ENCODE measurements at regions not wholly inside any gene's neighbourhood (a gene's known extent, or its start where the extent isn't known, plus 50 kb on each side); places are given as distances from the start of the nearest gene placed in this dataset.

- Histone ChIP-seq H3K27ac (no peak overlapping the region), H3K4me3 (no peak overlapping the region), H3K27me3 (no peaks in the 10 kb centered on the region), H3K9me3 (no peaks in the 10 kb centered on the region), H3K4me1 (ENCODE audit: insufficient read depth) (no peaks in the 10 kb centered on the region), H3K36me3 (no peaks in the 10 kb centered on the region)
- WGBS, 3 donors, result 52 to 65% (median 56%) methylated on average over 4 of the region's 4 CpGs
- no peak for DNase-seq
- TF ChIP-seq CTCF (IDR thresholded peaks at IDR 0.05), result no peak
- TF ChIP-seq EP300 (IDR thresholded peaks at IDR 0.05), result no peak
- TF ChIP-seq POLR2A (IDR thresholded peaks at IDR 0.05), result no peak
- intact Hi-C loops (cut with DNase I), result no loop called here
These were observed 366.0 kb upstream of the GRIA3 start for GRCh38 chrX:122818068-122818467.

GRCh38 chrX:122833230-122833629 lies 350.8 kb upstream of the GRIA3 start:
- H3K4me1 ChIP-seq (ENCODE audit: insufficient read depth), result no peaks in the 10 kb centered on the region
- H3K4me3 ChIP-seq, result no peak overlapping the region
- no peak overlapping the region for H3K27ac ChIP-seq
- no peak for DNase-seq
- TF ChIP-seq CTCF (IDR thresholded peaks at IDR 0.05) (no peak), EP300 (IDR thresholded peaks at IDR 0.05) (no peak), POLR2A (IDR thresholded peaks at IDR 0.05) (no peak)
- no peaks in the 10 kb centered on the region for H3K27me3 ChIP-seq
- H3K36me3 ChIP-seq, result no peaks in the 10 kb centered on the region
- WGBS, 3 donors, result 60 to 71% (median 66%) methylated on average over 6 of the region's 6 CpGs
- no peaks in the 10 kb centered on the region for H3K9me3 ChIP-seq
- intact Hi-C loops (cut with DNase I), result no loop called here

GRCh38 chrX:122835886-122836285 lies 348.2 kb upstream of the GRIA3 start:
- Histone ChIP-seq H3K4me1 (ENCODE audit: insufficient read depth) (no peaks in the 10 kb centered on the region), H3K27me3 (no peaks in the 10 kb centered on the region), H3K4me3 (no peak overlapping the region), H3K9me3 (no peaks in the 10 kb centered on the region), H3K36me3 (no peaks in the 10 kb centered on the region), H3K27ac (no peak overlapping the region)
- DNase-seq, result no peak
- intact Hi-C loops (cut with DNase I), result no loop called here
- no peak for TF ChIP-seq CTCF (IDR thresholded peaks at IDR 0.05)
- no peak for TF ChIP-seq EP300 (IDR thresholded peaks at IDR 0.05)
- TF ChIP-seq POLR2A (IDR thresholded peaks at IDR 0.05), result no peak
- 15 to 32% (median 24%) methylated on average over 1 of the region's 1 CpG for WGBS, 3 donors

GRCh38 chrX:122850326-122850725 lies 333.8 kb upstream of the GRIA3 start:
- Histone ChIP-seq H3K27ac (no peak overlapping the region), H3K4me3 (no peak overlapping the region), H3K9me3 (no peaks in the 10 kb centered on the region), H3K36me3 (no peaks in the 10 kb centered on the region), H3K4me1 (ENCODE audit: insufficient read depth) (no peaks in the 10 kb centered on the region), H3K27me3 (no peaks in the 10 kb centered on the region)
- WGBS, 3 donors, result 71 to 73% (median 73%) methylated on average over 4 of the region's 4 CpGs
- no peak for DNase-seq
- TF ChIP-seq POLR2A (IDR thresholded peaks at IDR 0.05) (no peak), EP300 (IDR thresholded peaks at IDR 0.05) (no peak), CTCF (IDR thresholded peaks at IDR 0.05) (no peak)
- intact Hi-C loops (cut with DNase I), result no loop called here

- no peak overlapping the region for H3K27ac ChIP-seq
- intact Hi-C loops (cut with DNase I), result no loop called here
These were observed 327.9 kb upstream of the GRIA3 start for GRCh38 chrX:122856205-122856604.

More at GRCh38 chrX:122856205-122856604, 327.9 kb upstream of the GRIA3 start:
- Histone ChIP-seq H3K36me3 (no peaks in the 10 kb centered on the region), H3K9me3 (no peaks in the 10 kb centered on the region), H3K4me1 (ENCODE audit: insufficient read depth) (no peaks in the 10 kb centered on the region), H3K4me3 (no peak overlapping the region), H3K27me3 (no peaks in the 10 kb centered on the region)
- TF ChIP-seq POLR2A (IDR thresholded peaks at IDR 0.05), result no peak
- TF ChIP-seq EP300 (IDR thresholded peaks at IDR 0.05), result no peak
- no peak for TF ChIP-seq CTCF (IDR thresholded peaks at IDR 0.05)
- DNase-seq, result no peak
- 16 to 30% (median 23%) methylated on average over 2 of the region's 2 CpGs for WGBS, 3 donors

All from ovary (tissue), 7 donors.